NCI-H446 (cell line): ENCODE measurements at regions not wholly inside any gene's neighbourhood (a gene's known extent, or its start where the extent isn't known, plus 50 kb on each side); places are given as distances from the start of the nearest gene placed in this dataset.
"Not testable (repeated sequence)": the region's sequence is repeated elsewhere in the genome, so short reads cannot be mapped to it uniquely, and the experiment has no call there.

Experiments used
- DNase-seq, 2 experiments: peaks; one replicate each; lab custom pipeline; 2025; lab: John Stamatoyannopoulos, UW

DNA sequence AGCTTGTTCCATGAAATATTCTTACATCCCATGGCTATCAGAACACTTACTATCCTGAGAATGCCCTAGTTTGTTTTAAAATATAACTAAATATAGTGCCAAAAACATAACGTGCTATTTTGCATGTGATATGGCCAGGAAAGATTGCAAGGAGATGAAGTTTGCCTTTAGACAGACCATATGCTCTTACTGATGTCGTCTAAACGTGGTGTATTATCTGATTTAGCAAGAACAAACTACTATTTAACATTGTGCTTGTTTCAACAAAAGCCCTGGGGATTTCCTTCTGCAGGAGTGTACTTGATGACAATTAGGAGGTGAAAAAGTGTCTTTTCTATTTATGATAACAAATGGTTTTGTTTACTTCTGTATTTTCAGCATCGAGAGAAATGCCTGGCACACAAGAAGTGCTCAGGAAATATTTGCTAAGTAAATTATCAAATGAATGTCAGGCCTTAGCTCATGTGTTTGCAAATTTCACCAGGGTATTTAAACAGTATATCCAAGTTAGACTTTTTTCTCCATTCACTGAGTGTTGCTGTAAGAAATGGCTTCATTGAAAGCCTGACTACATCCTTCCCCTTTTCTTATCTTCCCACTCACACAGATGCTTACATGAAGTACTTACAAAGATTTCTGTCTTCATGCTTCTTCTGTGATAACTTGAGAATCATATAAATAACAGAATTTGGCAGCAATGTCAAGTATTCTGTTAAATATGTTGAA is 1033.6 kb downstream of the CDH8 start:
- no peak for DNase-seq

DNA sequence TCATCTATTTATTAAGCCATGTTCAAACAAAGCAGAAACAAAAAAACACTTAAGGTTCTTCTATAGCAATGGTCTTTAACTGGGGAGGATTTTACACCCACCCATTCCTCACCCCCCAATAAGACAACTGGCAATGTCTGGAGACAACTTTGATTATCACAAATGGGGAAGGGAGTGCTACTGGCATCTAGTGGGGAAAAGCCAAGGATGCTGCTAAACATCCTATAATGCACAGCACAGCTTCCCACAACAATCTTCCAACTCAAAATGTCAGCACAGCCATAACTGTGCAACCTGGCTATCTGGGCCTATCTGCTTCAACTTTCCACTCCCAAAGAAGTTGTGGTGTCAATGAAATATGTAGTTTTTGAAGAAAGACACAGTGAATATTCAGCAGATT is 1044.4 kb downstream of the CDH8 start:
- DNase-seq: no peak

DNA sequence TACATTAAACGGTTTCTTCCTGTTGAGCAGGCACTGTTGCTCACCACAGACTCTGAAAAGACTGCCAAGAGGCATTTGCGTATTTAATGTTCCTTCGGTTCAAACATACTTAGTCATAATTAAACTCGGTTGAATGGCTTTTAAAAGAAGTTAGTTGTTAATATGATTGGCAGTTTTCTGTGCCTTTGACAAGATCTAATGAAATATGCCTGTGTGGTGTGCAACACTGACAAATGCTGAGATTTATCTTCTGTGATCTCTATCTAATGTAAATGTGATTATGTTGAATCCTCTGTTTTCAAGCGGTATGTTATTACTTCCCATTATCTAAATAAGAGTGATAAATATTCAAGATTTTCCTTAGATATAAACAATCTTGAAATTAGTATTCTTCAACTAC is 1046.6 kb downstream of the CDH8 start:
- DNase-seq: no peak

DNA sequence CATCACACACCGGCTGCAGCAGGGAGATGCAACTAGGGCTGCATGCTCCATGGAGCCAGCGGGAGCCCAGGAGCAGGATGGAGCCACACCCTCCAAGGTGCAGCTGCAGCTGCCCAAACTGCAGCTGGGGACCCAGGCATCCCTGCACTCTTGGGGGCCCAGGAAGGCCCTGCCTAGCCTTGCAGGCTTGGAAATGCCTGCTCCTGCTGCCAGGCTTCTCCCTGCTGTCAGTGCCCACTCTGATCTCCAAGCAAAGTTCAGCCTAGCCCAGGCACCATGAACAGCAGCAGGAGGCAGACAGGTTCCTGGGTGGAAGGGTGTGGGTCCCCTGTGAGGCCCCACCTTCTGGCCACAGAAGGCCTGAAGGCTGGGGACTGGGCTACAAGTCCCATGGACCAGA is 1057.1 kb downstream of the CDH8 start:
- DNase-seq: no peak

DNA sequence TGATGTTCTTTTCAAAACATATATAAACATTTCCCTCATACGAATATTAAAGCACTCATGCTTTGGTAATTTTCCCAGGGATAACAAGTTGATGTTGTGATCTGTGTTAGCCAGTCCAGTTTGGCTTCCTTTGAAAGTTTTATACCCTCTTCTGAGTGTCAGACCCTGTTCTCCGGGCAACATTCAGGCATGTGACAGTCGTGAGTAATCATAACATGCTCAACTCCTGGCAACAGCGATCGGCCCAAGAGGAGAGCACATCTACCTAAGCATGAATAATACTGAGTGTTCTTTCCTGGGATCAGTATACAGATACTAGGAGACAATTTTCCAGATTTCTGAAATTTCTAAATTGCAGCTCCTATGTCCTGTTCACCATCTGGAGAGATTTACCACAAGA is 1086.4 kb downstream of the CDH8 start:
- DNase-seq: no peak

DNA sequence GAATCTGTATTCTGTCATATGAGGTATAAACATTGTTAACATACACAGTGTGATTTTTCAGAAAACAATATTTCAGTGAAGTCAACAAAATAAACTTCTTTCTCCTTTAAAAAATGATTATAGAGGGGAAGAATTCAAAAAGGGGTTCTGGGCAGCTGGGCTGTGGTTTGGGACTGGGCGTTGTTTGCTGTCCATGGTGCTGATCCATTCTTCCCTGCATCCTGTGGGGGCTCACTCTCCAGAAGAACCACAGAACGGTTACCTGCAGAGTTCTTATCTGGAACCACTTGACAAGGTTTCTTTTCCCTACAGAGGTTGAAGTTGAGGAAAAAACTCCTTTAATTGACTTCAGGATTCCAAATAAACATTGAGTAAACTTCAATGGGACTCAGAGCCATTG is 1091.0 kb downstream of the CDH8 start:
- no peak for DNase-seq

DNA sequence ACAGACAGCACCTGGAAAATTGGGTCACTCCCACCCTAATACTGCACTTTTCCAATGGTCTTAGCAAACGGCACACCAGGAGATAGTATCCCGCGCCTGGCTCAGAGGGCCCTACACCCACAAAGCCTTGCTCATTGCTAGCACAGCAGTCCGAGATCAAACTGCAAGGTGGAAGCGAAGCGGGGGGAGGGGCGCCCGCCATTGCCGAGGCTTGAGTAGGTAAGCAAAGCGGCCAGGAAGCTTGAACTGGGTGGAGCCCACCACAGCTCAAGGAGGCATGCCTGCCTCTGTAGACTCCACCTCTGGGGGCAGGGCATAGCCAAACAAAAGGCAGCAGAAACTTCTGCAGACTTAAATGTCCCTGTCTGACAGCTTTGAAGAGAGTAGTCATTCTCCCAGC is 1100.0 kb downstream of the CDH8 start:
- not testable (repeated sequence) for DNase-seq

DNA sequence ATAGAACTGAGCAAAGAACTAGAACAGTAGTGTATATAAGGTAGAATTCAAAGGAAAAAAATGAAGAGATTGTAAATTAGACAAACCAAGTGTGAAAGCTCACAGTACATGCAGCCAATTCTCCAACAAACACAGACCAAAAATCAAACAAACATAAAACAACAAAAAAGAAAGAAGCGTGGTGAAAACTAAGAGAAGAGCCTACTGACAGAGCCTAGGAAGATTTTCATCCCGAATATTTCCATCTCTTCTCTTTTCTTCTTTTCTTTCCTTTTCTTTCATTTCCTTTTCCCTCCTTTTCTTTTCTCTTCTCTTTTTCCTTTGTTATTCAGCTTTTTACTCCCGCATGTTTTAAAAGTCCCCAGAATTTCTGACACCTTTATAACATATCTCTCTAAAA is 1103.6 kb downstream of the CDH8 start:
- DNase-seq: no peak

DNA sequence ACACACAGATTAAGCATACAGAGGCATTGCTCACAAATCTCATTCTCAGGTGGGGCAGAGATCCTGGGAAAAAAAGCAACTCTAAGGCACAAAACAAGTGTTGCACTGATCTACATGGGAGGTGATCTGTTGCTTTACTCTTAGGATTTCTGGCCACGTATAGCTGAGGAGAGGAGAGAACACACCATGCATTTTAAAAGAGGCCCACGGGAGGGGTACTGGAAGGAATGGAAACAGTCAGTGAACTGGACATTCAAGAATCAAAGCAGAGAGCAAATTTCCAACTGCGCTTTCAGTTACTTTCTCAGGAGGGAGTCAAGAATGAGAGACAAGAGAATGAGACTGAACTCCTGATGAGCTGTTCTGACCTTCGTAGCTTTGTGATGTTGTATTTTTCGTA is 1105.9 kb downstream of the CDH8 start:
- no peak for DNase-seq

DNA sequence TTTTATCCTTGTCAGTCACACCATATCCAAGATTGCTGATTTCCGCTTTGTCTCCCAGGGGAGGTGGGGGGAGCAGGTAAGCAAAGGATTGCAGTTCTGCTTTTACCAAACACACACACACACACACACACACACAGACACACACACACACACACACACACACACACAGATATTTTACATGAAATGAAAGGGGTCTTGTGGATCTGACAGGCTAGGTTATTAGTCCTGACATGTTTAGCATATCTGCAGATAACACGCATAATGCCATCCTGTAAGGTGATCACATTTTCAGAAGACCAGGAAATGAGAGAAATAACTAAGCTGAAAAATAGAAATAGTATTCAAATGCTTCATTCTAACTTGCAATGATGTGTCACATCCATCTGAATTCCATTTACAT is 1113.3 kb downstream of the CDH8 start:
- DNase-seq: no peak

DNA sequence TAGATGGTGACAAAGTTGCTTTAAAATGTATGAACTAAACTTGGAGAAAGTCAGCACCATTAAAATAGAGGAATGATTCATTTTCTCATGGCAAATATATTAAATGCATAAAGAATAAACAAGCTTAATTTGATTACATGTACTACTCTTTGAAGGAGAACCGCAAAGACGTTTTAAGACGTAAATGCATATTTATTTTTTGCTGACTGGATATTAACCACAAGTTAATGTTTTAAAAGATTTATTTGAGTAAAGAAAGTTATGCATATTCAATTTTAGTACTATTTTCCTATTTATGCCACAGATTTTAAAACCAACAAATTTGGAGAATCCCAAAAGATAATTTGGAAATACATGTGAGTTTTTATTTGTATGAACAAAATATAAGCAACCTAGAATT is 1121.9 kb downstream of the CDH8 start:
- no peak for DNase-seq

DNA sequence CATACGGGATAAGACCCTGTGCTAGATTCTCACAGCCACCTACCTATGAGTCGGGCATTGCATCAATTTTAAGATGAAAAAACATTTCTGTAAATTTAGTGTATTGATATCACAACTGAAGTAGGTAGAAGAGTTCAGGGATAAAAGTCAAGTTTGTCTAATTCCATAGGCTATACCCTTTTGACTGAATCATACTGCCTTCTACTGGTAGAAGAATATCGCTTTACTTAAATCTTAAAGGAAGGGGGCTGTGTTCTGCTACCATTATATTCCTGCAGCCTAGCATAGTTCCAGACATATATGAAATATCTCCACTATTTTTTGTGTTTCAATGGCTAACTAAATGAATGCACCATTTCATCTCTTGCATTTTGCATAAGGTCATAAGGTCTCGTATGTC is 1128.6 kb downstream of the CDH8 start:
- no peak for DNase-seq

DNA sequence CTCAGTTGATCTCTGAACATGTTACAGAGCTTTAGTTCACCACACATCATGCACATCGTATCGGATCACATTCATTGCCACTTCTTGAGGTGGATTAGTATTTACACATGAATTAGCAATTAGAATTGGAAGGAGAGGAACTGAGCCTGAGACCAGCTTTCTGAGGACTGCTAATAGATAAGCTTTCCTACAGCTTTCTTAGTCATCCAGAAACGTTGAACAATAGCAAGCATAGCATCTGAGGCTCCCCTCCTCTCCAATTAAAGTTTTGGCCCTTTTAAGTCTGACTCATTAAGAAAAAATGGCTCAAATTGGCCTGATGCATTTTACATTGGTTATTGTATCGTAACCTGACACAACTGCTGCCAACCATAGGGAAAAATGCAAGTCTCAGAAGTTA is 1130.4 kb downstream of the CDH8 start:
- DNase-seq: no peak

DNA sequence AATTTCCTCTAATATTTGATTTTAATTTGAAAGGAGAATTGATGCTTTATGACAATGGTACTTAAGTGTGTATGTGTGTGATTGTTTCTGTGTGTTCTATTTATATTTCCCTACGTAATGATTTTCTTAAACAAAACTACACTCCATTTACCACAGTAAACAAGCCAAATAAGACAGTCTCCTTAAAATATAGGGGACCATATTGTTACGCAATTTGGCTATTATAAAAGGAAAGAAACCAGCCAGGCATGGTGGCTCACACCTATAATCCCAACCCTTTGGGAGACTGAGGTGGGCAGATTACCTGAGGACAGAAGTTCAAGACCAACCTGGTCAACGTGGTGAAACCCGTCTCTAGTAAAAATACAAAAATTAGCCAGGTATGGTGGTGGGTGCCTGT is 1134.1 kb downstream of the CDH8 start:
- no peak for DNase-seq

DNA sequence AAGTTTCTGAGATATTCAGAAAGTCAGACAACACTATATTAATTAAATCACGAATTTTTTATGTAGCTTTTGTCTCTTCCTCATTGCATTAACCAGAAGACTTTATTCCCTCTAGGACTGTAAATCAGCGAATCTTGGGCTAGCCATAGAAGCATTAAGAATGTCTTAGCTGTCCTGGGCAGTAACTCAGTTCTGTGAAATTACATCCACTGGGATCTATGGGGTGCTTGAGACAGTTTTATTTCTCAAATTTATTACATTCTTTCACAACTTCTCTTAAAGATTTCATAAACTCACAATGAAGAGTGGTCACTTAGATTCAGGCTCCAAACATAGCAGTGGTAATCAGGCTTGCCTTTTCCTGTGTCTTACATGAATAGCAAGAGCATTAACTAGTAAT is 1153.4 kb downstream of the CDH8 start:
- no peak for DNase-seq

DNA sequence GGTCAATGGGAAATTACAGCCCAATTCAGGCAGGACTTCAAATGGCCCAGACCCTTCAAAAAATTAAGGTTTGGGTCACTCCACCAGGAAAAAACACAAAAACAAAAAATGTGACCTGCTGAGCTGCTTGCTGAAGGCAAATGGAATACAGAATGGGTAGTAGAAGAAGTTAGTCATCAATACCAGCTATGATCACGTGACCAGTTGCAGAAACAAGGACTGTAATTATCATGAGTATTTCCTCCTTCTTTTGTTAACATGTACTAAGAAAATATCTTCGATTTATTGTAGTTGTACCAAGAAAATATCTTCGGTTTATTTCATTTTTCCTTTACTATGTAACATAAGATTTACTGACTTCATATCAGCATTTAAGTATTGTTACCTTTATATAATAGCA is 1183.6 kb downstream of the CDH8 start:
- DNase-seq: no peak

DNA sequence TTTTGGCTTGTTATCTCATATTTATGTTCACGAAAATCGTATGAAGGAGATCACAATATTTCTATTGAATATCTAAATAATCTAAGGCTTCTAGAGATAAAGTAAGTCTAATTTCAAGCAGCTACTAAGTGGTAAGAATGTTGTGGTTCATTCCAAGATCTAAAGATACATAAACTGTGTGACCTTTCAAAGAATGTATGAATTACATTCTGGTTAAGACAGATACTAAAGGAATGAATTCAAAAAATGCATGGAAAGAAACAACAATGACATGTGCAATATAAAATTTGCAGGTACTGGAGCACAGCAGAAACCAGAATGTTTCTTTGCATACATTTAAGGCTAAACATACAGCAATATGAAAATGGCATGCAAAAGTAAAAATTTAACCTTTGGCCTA is 1214.6 kb downstream of the CDH8 start:
- DNase-seq: no peak

DNA sequence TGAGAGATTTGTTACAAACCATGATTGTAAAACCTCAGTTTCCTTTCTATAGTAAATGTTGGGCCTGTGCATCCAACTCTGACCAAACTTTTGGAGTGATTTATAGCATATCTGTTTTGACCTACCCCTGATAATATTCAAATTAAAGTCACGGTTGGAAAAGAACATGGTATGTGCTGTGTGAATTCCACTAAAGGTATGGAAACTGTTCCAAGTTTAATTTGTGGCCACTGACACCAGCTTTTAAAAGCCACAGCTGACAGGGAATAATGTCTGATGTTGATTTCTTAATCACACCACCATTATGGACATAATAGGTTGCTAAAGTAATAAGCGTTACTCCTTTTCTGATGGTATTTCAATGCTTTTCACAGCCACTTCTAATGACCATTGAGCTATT is 1215.9 kb downstream of the CDH8 start:
- no peak for DNase-seq

DNA sequence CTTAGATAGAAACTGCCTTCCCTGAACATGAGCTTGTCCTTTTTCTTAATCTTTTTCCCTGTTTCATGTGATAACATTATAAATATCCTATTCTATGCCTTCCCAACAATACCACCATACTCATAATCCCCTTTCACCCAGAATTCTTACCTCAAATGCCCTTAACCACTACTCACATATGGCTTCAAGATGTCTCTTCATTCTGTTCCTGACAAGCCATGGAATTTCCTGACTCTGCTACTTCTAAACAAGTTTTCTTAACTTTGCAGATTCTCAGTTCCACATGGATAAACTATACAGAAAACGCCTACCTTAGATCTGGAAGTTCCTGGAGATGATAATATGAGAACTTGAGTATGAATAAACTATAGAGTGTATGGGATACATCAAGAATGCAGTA is 1217.8 kb downstream of the CDH8 start:
- no peak for DNase-seq

DNA sequence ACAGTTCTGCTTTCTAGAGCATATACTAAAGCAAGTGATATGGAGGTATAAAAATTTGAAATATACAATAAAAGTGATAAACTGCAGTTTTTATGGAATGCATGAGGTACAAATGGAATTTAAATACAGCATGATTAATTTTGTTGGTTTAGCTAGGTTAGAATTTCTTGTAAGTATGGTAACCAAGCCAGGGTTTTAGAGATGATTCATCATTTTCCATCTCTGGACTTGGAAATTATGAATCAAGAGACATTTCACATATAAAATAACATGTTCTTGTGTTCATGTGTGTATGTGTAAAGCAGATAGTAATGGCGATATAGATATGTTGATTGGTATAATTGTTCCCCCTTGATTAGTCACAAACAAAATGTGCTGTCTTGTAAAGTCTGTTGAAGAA is 1219.8 kb downstream of the CDH8 start:
- DNase-seq: no peak

DNA sequence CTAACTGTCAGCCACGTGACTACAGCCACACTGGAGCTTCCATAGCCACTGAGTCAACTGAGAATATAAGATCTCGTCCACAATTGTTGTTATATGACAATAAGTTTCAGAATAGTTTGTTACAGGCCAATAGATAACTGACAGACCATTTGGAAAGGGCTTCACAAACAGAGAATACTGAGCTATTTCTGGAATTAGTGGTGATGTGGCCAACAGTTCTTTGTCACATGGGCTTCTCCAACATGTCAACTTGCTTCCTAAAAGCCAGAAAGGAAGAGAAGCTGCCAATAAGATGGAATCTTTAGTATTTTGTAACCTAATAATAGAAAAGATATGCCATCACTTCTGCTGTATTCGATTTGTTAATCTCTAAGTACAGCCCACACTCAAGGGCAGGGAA is 1220.4 kb downstream of the CDH8 start:
- no peak for DNase-seq

DNA sequence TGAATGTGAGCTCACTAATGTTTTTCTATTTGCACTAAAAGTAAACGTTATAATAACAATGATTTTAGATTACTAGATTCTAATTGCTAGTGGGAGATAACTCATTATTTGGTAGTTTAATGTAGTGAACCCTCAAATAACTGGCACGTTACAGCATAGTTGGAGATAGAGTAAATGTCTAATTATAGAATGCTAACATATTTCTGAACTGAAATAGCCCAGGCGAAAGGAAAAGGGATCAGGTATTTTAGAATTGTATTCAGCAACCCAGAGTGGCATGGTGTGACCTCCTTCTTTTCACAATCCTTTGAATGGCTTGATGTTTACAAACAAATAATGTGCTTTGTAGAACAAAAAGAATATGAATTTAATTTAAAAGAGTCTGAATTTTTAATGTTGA is 1221.2 kb downstream of the CDH8 start:
- DNase-seq: no peak

DNA sequence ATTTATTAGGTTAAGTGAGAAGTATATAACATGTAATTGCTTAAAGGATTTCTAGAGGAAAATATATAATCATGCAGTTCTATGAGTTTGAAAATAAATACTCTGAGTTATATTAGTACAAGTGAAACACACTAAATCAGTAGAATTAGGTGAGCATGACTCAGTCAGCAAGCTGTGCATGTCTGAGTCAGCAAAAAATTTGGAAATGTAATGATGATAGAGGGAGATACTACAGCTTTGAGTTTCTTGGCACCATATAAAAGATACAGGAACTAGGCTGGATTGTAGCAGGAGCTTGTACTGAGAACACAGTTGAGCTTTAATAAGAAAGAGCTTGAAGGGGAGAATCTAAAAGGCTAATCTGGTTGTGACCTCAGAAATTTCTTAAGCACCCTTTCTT is 1224.6 kb downstream of the CDH8 start:
- no peak for DNase-seq

DNA sequence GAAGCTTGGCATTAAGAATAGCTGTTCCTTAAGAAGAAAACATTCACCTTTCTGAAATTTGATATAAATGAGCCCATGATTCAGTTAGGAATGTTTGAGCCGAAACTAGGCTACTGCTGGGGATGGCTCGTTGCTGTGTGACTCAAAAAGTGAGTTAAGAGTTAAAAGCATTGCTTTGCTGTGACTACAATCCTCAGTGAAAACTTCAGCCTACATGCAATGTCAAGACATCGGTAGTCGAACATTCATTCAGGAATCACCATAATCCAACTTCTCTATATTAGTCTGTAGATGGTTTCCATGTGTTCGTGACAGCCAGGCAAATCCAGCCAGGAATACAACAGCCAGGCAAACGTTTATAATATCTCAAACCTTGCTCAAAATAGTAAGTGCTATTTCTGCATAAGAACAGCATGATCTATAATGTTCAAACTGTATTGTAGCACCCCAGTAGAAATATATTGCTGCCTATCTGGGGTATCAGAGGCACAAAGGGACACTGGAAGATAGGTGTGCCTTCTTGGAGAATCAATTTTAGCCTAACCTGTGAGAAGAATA is 1225.1 kb downstream of the CDH8 start:
- no peak for DNase-seq
